ENCODE measurements at regions not wholly inside any gene's neighbourhood (a gene's known extent, or its start where the extent isn't known, plus 50 kb on each side); places are given as distances from the start of the nearest gene placed in this dataset.
"Not testable (repeated sequence)": the region's sequence is repeated elsewhere in the genome, so short reads cannot be mapped to it uniquely, and the experiment has no call there.

GRCh38 chr18:70559446-70559845, 270.6 kb downstream of the SOCS6 start:
- DNase-seq (ENCODE audit: insufficient read length, low spot score) = no peak

GRCh38 chr18:70558371-70558770, 269.5 kb downstream of the SOCS6 start:
- DNase-seq (ENCODE audit: insufficient read length, low spot score) = no peak
- FAIRE-seq = no peak

More at GRCh38 chr18:70559446-70559845, 270.6 kb downstream of the SOCS6 start:
- no peak for FAIRE-seq

GRCh38 chr18:70554854-70555445, 266.1 kb downstream of the SOCS6 start:
- DNase-seq (ENCODE audit: insufficient read length, low spot score) (no peak), FAIRE-seq (no peak)

- DNase-seq (ENCODE audit: insufficient read length, low spot score) = no peak
- no peak for FAIRE-seq
Measured at GRCh38 chr18:70553936-70554260, 265.1 kb downstream of the SOCS6 start.

- no peak for FAIRE-seq
- DNase-seq (ENCODE audit: insufficient read length, low spot score) = no peak
Measured at GRCh38 chr18:70553245-70553935, 264.5 kb downstream of the SOCS6 start.

GRCh38 chr18:70536370-70537062, 247.7 kb downstream of the SOCS6 start:
- FAIRE-seq = no peak
- no peak for DNase-seq (ENCODE audit: insufficient read length, low spot score)

- FAIRE-seq (no peak), DNase-seq (ENCODE audit: insufficient read length, low spot score) (no peak)
Measured at GRCh38 chr18:70535041-70535440, 246.2 kb downstream of the SOCS6 start.

- not testable (repeated sequence) for FAIRE-seq; DNase-seq (ENCODE audit: insufficient read length, low spot score)
Measured at GRCh38 chr18:70525322-70525721, 236.5 kb downstream of the SOCS6 start.

GRCh38 chr18:70523792-70524182, 234.9 kb downstream of the SOCS6 start:
- DNase-seq (ENCODE audit: insufficient read length, low spot score) (no peak), FAIRE-seq (no peak)

GRCh38 chr18:70523035-70523791, 234.4 kb downstream of the SOCS6 start:
- FAIRE-seq = no peak

GRCh38 chr18:70522183-70522680, 233.4 kb downstream of the SOCS6 start:
- FAIRE-seq (no peak), DNase-seq (ENCODE audit: insufficient read length, low spot score) (no peak)

More at GRCh38 chr18:70523035-70523791, 234.4 kb downstream of the SOCS6 start:
- no peak for DNase-seq (ENCODE audit: insufficient read length, low spot score)

- no peak for FAIRE-seq
- no peak for DNase-seq (ENCODE audit: insufficient read length, low spot score)
Measured at GRCh38 chr18:70520867-70521266, 232.0 kb downstream of the SOCS6 start.

GRCh38 chr18:70513502-70514171, 224.8 kb downstream of the SOCS6 start:
- no peak for DNase-seq (ENCODE audit: insufficient read length, low spot score)
- no peak for FAIRE-seq

- DNase-seq (ENCODE audit: insufficient read length, low spot score) (no peak), FAIRE-seq (no peak)
Measured at GRCh38 chr18:70507970-70508369, 219.1 kb downstream of the SOCS6 start.

- no peak for DNase-seq (ENCODE audit: insufficient read length, low spot score)
- FAIRE-seq = no peak
Measured at GRCh38 chr18:70506511-70506910, 217.7 kb downstream of the SOCS6 start.

- DNase-seq (ENCODE audit: insufficient read length, low spot score) = no peak
- FAIRE-seq = no peak
Measured at GRCh38 chr18:70503060-70503459, 214.2 kb downstream of the SOCS6 start.

- DNase-seq (ENCODE audit: insufficient read length, low spot score) (no peak), FAIRE-seq (no peak)
Measured at GRCh38 chr18:70501358-70501757, 212.5 kb downstream of the SOCS6 start.

GRCh38 chr18:70500748-70501147, 211.9 kb downstream of the SOCS6 start:
- FAIRE-seq = no peak

GRCh38 chr18:70499218-70499691, 210.4 kb downstream of the SOCS6 start:
- DNase-seq (ENCODE audit: insufficient read length, low spot score) = no peak
- FAIRE-seq = no peak

More at GRCh38 chr18:70500748-70501147, 211.9 kb downstream of the SOCS6 start:
- DNase-seq (ENCODE audit: insufficient read length, low spot score) = no peak
